ENCODE measurements at regions not wholly inside any gene's neighbourhood (a gene's known extent, or its start where the extent isn't known, plus 50 kb on each side); places are given as distances from the start of the nearest gene placed in this dataset.

DNA sequence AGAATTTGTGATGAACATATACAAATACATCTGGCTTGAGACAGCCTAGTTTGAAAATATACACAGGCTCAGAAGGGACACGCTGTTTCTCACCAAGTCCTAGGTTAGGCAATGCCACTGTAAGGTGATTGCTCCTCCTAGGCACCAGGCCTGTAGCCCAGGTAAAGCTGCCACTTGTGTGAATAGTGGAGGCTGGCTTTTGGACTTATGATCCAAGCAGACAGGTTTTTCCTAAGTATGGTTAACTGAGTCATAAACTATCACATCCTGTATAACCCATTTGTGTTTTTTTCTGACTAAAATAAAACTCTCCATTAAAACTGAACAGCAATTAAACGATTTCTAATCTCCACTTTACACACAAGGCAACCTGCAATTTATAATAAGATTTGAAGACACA is 81.0 kb downstream of the SEMA4F start:
- TF ChIP-seq POLR2A (IDR thresholded peaks at IDR 0.05; ENCODE audit: low read depth, low read length) (no peak), TAF1 (IDR thresholded peaks at IDR 0.05; ENCODE audit: low read depth, low read length) (no peak), POLR2AphosphoS5 (IDR thresholded peaks at IDR 0.05; ENCODE audit: low read depth, low read length) (no peak)
